ENCODE measurements at regions not wholly inside any gene's neighbourhood (a gene's known extent, or its start where the extent isn't known, plus 50 kb on each side); places are given as distances from the start of the nearest gene placed in this dataset.

DNA sequence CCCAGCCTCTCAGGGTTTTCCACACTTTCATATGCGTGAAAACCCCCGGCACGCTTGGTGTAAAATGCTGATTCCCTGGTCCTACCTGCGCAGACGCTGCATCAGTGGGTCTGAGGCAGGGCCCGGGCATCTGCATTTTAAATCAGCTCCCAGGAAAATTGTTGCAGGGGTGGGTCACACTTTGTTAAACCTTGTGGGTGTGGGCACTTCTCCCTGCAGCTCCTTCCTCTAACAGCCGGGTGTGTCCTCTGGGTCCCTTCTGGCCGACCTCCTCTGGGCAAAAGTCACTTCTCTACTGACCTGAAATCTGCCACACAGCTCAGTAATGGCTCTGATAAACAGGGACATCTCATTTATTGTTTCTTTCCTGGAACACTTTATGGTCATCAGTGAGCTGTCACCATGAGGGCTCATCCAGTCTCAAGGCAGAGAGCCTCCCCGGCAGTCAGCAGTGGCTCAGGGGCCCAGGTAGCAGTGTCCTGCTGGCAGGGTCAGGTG, 52.8 kb upstream of the TMPRSS2 start:
- DNase-seq (ENCODE audit: extremely low read depth in 1 of 11, low read depth in 9 of 11, low spot score in 4 of 11): no peak

DNA sequence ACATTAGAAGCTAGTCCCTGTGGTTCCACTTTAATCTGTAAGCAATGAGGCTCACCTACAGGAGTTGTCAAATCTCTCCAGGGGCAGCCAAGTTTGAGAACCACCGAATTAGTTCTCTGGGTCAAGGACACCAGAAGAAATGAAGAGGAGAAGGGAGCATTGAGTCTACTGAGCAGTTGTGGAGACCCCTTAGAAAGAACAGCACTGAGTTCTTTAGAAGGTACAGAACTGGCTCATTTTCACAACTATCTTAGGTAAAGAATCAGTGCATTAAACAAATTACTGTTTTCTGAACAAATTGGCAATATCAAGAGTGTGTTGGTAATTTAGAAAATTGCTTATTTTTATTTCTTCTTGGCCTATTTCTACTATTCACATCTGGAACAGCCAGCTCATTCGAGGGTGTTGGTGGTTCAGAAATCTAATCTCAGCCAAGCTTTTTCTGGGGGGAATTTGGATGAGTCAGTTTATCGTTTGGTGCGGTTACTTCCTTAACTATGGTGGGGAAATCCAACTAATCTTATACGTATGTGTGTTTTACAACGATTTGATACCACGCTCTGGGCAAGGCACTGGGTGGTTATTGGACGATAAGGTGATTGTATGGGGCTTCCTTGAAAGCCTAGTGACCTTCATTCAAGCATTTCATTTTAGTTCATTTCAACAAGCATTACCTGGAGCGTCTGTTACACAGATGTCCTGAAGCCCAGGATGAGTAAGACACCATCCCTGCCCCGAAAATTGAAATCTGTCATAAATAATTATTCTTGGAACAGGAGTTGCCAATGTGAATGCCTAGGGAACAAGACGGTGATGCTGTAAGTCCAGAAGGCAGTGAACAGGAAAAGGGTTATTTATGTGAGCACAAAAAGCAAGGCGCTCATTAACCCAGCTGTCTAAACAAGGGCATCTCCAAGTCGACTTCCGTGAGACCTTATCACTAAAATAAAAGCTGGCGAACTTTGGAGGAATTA, 52.0 kb upstream of the TMPRSS2 start:
- DNase-seq (ENCODE audit: extremely low read depth in 1 of 11, low read depth in 9 of 11, low spot score in 4 of 11): no peak

GRCh38 chr21:41558842-41559241, 50.9 kb upstream of the TMPRSS2 start:
- DNase-seq (ENCODE audit: extremely low read depth in 1 of 11, low read depth in 9 of 11, low spot score in 4 of 11): no peak

DNA sequence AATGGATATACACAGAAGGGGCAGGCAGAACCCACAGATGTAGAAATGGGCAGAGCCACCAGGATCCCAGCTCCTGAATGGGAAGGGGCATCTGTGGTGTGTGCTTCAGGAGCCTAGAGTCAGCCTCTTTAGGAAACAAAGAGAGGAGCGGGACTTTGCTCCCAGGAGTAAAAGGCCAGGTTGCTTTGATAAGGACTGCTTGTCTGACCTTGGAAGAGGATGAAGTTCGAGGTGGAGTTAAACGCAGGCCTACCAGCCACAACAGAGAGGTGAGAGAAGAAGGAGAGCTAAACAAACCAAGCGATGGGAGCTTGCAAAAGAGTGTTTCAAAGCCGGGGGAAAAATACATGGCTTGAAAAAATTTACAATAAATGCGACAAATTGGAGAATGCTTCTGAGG, 49.9 kb upstream of the TMPRSS2 start:
- DNase-seq (ENCODE audit: extremely low read depth in 1 of 11, low read depth in 9 of 11, low spot score in 4 of 11): no peak

All from renal cortex interstitium (tissue), 11 donors.